T follicular helper cell (primary cell): ENCODE measurements at regions not wholly inside any gene's neighbourhood (a gene's known extent, or its start where the extent isn't known, plus 50 kb on each side); places are given as distances from the start of the nearest gene placed in this dataset.
"Not testable (repeated sequence)": the region's sequence is repeated elsewhere in the genome, so short reads cannot be mapped to it uniquely, and the experiment has no call there.

Source experiments
- DNase-seq: peaks from one replicate; pipeline ENCODE4 v3.0.0-alpha.2; 2020; ENCODE audit warnings: low read depth

DNA sequence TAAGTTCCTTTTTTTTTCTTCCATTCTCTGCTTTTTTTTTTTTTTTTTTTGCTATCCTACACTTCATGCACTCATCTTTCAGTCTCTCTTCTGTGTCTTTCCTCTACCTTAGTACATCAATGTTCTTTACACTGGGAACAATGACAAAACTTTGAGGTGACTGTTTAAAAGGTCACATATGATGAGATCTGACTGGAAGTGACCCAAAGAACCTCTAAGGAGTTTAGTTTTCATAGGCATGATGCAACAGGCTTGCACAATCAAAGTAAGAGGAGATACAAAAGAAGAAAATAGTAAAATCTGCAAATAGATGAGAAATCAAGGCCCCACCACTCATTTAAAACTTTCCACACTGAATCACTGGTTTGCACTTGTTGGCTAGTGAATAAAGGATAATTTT lies 840.8 kb downstream of the TBC1D32 start:
- no peak for DNase-seq

DNA sequence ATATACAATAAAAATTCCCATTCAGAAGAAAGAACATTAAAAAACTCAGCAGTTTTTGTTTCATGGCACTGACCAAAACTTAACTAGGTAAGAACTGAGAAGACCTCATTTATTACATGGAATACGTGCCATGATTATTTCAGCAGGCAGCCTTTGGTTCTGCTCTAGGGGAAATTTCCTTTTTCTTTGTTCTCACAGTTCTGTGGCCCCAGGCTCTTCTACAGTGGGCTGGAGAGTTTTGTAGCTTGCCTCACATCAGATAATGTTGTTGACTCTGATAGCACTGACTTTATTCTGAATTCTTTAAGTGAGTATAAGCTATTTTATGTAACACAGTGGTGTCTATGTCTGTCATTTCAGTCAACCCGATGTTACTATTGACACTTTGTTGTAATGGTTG lies 844.3 kb downstream of the TBC1D32 start:
- no peak for DNase-seq

DNA sequence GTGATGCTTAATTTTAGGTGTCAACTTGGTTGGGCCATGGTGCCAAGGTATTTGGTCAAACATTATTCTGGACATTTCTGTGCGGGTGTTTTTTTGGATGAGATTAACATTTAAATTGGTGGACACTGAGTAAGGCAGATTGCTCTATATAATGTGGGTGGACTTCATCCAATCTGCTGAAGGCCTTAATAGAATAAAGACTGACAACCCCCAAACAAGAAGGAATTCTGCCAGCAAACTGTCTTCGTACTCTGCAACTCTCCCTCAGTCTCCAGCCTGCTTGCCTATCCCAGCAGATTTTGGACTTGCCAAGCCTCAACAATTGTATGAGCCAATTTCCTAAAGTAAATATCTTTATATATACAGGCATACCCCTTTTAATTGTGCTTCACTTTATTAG lies 850.1 kb downstream of the TBC1D32 start:
- DNase-seq, result no peak

DNA sequence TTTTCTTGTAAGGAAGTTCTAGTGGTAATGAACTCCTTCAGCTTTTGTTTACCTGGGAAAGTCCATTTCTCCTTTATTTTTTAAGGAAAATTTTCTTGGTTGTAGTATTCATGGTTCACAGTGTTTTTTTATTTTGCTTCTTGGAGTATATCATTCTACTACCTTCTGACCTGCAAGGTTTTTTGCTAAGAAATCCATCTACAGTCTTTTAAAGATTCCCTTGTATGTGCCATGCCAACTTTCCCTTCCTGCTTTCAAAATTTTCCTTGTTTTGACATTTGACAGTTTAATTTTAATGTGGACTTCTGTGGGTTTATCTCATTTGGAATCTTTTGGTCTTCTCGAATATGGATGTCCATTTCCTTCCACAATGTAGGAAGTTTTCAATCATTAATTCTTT lies 855.6 kb downstream of the TBC1D32 start:
- no peak for DNase-seq

DNA sequence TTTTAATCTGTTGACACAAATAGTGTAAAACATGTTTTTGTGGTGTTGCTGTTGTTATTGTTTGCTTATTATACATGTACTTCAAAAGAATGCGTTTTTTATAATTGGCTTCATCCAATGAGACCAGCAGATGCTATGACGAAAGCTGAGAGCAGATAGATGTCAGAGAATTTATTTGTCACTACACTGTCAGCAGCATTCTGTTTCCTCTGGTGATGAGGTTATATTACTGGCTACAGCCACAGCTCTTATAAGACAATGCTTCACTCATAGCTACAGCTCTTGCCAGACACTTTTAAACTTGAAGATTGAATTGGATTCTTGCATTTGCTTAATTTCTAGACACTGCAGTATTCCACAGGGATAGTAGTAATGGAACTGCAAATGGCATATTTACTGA lies 860.5 kb downstream of the TBC1D32 start:
- DNase-seq, result no peak

DNA sequence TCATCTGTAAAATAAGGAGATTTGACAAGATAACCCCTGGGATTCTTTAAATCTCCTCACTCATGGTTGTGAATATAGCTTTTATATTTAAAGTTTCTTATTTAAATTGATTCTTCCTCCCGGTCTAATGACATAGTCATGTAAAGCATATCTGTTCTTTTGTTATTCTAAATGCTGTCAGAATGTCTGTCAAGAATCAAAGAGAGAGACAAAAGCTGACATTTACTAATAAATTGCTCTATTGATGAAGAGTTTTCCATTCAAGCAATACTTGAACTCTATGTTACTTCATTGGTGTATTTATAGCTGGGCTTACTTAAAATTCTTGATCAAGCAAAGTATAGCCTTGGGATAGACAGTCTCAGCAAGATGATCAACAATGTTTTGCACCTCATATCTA lies 865.8 kb downstream of the TBC1D32 start:
- DNase-seq, result no peak

DNA sequence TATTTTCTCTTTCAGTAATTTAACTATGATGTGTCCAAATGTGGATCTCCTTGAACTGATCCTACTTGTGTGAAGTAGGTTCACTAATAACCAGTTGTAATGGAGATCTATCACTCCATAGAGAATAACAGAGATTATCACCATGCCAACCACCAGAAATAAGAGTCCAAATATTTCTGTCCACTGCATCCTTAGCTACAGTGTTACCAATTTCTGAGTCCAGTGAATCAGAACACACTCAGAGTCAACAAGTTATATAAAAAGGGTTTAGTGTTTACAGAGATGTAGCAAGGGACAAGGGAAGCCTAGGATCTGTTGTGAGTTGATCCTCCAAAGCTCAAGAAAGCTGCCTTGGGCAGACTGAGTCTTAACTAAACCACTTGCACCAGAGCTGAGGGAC lies 882.8 kb downstream of the TBC1D32 start:
- DNase-seq, result no peak

DNA sequence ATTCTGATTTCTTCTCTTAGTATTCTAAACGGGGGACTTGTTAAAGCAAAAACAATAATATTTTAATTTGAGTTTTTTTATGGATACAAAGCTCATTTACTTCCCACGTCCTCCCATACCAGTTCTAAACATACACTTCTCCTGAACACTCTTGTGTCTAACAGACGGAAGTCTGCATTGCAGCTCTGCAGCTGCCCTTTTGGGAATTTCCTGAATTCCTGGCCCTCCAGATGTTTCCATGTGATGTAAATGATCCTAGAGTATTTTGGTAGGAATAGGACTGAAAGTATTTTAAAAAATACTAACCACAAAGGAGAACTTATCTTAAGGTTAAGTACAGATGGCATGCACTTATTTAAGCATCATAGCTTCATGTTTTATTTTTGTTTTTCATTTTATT lies 886.7 kb downstream of the TBC1D32 start:
- no peak for DNase-seq

DNA sequence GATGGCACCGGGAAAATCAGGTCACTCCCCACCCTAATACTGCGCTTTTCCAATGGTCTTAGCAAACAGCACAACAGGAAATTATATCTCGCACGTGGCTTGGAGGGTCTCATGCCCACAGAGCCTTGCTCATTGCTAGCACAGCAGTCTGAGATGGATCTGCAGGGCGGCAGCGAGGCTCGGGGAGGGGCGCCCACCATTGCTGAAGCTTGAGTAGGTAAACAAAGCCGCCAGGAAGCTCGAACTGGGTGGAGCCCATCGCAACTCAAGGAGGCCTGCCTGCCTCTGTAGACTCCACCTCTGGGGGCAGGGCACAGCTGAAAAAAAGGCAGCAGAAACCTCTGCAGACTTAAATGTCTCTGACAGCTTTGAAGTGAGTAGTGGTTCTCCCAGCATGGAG lies 901.4 kb downstream of the TBC1D32 start:
- DNase-seq, result not testable (repeated sequence)

DNA sequence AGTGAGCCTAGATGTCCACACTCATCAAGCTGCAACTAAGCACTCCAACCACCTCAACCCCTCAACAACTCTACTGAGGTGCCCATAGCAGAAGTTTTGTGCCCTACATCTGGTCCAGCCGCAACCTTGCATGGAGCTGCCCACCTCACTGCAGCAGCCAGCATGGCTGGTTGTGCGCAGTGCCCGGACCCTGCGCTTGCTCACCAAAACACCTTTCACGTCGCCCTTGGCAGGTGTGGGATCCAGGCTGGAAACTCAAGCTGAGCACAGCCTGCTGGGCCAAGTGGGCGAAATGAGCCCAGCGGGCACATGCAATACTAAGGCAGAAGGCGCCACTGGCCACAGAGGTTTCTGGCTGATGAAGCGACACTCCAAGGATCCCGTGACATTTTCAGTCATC lies 902.4 kb downstream of the TBC1D32 start:
- DNase-seq, result no peak

DNA sequence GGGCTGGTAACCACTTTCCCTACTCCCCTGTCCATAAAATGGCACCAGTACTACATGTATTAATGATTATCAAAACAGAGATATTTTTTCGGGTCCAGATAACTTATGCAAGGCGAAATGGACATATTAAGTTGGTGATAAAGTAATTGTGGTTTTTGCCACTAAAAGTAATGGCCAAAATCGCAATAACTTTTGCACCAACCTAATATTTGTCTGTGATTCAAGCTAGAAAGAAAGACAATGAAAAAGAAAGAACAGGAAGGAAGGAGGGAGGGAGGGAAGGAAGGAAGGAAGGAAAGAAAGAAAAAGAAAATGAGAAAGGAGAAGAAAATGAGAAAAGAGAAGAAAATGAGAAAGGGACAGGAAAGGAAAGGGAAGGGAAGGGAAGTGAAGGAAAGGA lies 922.9 kb downstream of the TBC1D32 start:
- DNase-seq, result no peak

DNA sequence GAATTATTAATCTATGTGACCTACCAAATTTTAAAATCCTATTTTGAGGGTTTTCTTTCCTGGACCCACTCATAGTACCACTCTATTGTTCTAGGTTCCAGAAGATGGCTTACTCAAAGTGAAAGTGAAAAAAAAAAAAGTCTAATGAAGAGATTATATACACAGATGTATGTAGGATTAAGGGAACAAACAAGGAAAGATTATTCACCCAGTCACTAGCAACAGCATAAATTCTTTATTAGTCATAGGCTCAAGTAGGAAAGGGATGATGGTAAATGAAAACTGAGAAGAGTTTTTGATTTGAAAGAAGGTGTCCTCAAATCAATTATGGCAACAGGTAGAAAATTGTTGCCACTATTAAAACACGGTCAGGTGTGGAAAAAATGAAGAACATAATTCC lies 923.7 kb downstream of the TBC1D32 start:
- no peak for DNase-seq

DNA sequence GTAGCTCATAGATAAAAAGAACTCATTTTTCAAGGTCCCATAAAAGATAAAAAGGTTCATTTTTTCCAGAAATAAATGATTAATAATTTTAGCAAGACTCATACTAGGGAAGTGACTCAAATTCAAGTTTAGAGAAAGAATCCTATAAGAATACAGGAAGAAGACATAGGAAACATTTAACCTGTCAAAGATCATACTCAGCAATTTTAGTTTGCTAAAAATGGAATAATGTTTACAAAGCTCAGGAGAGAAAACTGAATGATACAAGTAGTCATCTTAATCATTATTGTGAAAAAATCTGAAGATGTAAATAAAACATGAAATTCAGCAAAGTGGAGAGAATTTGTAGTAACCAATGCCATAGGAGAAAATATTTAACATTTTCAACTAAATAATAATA lies 926.6 kb downstream of the TBC1D32 start:
- no peak for DNase-seq

DNA sequence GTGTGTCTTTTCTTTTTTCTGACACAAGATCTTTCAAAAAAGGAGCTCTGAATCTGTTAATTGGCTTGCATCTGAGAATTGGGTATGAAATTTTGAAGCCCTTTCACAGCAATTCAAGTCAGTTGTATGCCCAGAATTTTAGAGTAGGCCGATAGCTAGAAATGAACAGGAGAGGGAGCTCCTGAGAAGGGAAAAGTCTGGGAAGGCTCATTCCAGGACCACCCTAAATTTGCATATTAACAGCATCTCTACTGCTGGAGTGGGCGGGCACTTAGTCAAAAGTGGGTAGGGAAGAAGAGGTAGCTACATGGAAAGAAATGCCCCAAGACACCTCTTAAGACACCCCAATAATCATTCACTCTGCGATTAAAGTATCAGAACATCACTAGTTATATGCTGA lies 928.3 kb downstream of the TBC1D32 start:
- no peak for DNase-seq

DNA sequence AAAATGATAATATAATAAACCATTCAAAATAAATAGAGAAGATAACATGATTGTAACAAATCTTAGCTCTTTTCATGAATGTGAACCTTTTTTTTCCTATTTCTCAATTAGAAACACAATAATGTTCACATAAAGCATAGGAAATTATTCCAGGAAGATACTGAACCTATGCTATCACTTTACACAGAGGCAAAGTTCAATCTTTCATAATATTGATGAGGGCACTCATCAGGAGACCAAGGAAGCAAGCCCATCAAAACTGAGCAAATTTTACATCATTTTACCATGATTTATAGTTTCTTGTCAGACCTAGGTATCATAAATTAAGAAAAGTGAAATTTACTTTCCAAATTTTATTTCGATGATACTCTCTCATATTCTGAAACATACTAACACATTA lies 938.5 kb downstream of the TBC1D32 start:
- DNase-seq, result no peak

DNA sequence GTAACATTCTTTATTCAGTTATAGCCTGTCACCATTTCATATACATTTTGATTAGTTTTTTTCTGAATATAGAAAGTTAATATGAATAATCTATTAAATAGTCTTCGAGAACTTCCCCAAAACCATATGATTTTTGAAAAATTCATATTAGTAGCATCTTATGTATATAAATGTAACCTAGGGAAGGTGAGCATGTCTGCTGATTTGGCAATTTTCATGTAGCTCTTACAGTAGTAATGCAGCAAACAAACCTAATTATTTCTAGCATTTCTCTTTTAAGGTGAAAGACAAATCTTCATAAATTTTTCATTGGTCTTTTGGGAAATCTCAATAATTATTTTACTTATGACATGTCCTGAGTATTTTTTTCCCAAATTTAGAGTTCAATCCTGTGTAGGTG lies 939.0 kb downstream of the TBC1D32 start:
- DNase-seq, result no peak

DNA sequence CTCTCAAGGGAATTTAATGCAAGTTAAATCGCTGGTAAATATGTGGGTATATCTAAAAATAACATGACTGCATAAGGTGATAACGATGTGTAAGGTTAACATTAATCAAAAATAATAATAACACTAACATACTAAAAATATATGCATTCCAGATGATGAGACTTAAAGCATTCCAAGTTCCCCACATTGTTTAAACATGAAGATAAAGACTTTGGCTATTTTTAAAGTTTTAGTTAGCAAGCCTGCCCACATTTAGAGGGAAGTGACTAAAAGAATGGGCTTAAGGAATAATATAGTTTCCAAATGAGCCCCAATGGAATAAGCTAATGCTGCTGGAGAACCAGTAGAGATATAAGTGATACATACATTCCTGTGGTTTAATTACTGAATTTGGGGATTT lies 941.3 kb downstream of the TBC1D32 start:
- DNase-seq, result no peak

DNA sequence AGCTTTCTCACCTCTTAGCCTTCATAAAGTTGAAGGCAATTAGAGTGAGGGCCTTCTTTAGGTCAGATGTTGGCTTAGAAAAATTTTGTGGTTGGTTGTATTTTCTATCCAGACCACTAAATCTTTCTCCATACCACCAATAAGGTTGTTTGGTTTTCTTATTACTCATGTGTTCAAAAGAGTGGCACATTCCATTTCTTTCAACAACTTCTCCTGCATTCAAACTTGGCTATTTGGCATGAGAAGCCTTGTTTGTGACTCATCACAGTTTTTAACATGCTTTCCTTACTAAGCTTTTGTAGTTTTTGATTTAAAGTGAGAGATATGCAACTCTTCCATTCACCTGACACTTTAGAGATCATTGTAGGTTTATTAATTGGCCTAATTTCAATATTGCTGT lies 949.6 kb downstream of the TBC1D32 start:
- DNase-seq, result no peak

DNA sequence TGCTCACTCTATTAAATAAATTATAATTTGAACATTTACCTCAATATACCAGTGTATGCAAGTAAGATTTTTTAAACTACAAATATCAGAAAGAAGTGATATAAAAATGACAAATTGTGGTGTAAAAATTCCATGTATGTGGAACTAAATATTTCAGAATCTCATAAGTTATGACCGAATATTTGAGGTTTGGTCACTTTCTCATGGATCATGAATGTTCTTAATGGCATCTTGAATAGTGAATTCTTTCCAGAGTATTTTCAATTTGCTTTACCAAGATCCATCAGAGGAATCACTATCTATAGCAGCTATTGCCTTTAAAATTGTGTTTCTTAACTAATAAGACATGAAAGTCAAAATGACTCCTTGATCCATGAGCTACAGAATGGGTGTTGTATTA lies 950.6 kb downstream of the TBC1D32 start:
- no peak for DNase-seq

DNA sequence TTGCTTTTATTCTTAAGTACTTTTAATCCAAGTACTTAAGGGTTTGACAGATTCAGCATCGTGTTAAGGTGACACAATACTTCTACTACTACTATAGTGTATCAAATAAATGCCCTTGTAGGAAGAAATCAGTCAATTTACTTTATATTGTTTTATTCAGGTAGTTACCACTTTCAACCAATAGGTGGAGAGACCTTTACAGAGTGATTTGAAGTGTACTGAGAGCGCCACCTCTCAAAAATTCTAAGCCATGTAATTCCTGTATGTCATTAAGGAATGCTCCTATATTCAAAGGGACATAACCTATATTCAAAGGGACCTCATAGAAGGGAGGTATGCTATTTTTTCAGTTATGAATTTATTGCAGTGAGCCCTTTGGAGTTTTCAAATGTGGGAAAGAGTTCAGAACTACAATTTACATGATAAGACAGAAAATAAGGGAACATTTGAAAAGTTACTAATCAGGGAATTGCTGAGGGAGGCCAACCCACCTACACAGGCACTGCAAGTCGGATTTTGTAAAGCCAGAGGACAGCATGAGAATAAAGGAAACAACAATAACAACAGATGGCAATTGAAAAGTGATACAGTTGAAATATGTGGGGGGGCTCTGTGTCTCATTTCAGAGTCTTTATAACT lies 955.6 kb downstream of the TBC1D32 start:
- no peak for DNase-seq

DNA sequence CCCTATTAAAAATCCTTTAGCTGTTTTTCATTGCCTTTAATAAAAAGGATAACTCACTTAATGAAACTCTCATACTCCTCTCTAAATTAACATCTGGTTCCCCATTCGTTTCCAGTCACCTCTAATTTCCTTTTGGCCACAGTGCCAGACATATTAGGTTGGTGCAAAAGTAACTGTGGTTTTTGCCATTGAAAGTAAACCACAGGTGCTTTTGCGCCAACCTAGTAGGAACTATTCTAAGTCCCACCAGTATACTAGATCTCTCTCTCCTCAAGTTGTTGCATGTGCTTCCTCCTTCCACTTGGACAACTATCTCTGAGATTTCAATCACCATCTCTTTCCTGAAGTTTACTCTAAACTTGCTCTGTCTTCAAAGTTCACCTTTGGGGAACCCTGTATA lies 961.1 kb downstream of the TBC1D32 start:
- no peak for DNase-seq

DNA sequence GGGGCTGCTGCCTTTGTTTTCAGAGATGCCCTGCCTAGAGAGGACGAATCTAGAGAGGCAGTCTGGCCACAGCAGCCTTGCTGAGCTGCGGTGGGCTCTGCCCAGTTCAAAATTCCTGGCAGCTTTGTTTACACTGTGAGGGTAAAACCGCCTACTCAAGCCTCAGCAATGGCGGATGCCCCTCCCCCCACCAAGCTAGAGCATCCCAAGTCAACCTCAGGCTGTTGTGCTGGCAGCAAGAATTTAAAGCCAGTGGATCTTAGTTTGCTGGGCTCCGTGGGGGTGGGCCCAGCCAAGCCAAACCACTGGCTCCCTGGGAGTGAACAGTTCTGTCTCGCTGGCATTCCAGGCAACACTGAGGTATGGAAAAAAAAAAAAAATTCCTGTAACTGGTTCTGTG lies 970.9 kb downstream of the TBC1D32 start:
- DNase-seq, result no peak

DNA sequence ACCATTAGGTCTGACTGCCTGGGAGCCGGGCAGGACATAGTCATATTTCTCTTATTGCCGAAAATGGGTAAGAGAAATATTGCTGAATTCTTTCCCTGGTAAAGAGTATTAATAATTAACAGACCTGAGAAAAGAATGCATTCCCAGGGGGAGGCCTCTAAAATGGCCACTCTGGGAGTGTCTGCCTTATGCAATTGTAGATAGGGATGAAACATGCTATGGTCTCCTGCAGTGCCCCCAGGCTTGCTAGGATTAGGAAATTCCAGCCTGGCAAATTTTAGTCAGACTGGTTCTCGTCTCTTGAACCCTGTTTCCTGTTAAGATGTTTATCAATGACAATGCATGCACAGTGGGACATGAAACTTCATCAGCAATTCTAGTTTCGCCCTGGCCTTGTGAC lies 975.7 kb downstream of the TBC1D32 start:
- DNase-seq, result not testable (repeated sequence)

DNA sequence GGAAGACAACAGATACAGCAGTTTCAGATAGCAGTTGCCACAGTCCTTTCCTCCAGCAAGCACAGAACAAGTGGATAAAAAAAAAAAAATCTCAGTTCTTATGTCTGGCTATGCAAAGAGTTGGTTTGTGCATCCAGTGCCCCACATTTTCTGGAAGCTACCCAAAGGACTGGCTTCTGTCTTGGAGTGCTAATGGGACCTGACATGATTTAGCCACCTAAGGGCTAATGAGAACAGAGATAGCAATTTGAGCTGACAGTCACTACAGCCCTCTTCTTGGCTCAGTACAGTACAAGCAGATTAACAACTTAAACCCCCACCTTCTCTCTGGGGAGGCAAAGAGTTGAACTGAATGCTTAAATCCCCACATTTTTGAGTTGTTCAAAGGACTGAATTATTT lies 976.8 kb downstream of the TBC1D32 start:
- DNase-seq, result no peak

DNA sequence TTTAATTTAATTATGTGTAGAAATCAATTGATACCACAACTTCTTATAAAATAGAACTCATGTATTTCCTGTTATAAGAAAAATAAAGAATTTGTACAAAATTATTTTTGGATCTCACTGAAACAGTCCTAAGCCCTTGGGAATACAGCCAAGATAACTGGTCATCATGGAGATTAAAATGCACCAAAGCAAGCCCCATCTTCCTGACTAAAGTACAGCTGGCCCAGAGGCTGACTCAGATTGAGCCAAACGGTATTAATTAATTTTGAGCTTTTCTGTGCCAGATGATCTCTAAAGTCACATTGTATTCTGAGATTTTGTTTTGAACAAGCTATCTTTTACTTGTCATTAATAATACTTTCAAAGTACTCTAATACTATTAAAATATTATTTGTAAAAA lies 978.5 kb downstream of the TBC1D32 start:
- no peak for DNase-seq
